ENCODE measurements at regions not wholly inside any gene's neighbourhood (a gene's known extent, or its start where the extent isn't known, plus 50 kb on each side); places are given as distances from the start of the nearest gene placed in this dataset.
"Not testable (repeated sequence)": the region's sequence is repeated elsewhere in the genome, so short reads cannot be mapped to it uniquely, and the experiment has no call there.

- no peak for DNase-seq (ENCODE audit: low read depth in 2 of 2)
Measured at GRCh38 chr10:9275861-9276260, 1221.4 kb downstream of the GATA3 start.

- DNase-seq (ENCODE audit: low read depth in 2 of 2), result no peak
Measured at GRCh38 chr10:9285690-9286089, 1231.2 kb downstream of the GATA3 start.

- no peak for DNase-seq (ENCODE audit: low read depth in 2 of 2)
Measured at GRCh38 chr10:9289811-9290210, 1235.3 kb downstream of the GATA3 start.

- no peak for DNase-seq (ENCODE audit: low read depth in 2 of 2)
Measured at GRCh38 chr10:9291081-9291480, 1236.6 kb downstream of the GATA3 start.

- DNase-seq (ENCODE audit: low read depth in 2 of 2), result no peak
Measured at GRCh38 chr10:9294132-9294663, 1239.7 kb downstream of the GATA3 start.

- no peak for DNase-seq (ENCODE audit: low read depth in 2 of 2)
Measured at GRCh38 chr10:9294865-9295264, 1240.4 kb downstream of the GATA3 start.

- no peak for DNase-seq (ENCODE audit: low read depth in 2 of 2)
Measured at GRCh38 chr10:9296190-9296589, 1241.7 kb downstream of the GATA3 start.

GRCh38 chr10:9297580-9297979 is 1243.1 kb downstream of the GATA3 start:
- DNase-seq (ENCODE audit: low read depth in 2 of 2), result no peak

GRCh38 chr10:9299966-9300365 is 1245.5 kb downstream of the GATA3 start:
- DNase-seq (ENCODE audit: low read depth in 2 of 2), result no peak

- DNase-seq (ENCODE audit: low read depth in 2 of 2), result no peak
Measured at GRCh38 chr10:9301148-9301547, 1246.7 kb downstream of the GATA3 start.

- DNase-seq (ENCODE audit: low read depth in 2 of 2), result no peak
Measured at GRCh38 chr10:9301554-9301953, 1247.1 kb downstream of the GATA3 start.

- DNase-seq (ENCODE audit: low read depth in 2 of 2), result no peak
Measured at GRCh38 chr10:9302140-9302746, 1247.8 kb downstream of the GATA3 start.

GRCh38 chr10:9305018-9305655 is 1250.6 kb downstream of the GATA3 start:
- DNase-seq (ENCODE audit: low read depth in 2 of 2), result no peak

GRCh38 chr10:9311702-9312499 is 1257.4 kb downstream of the GATA3 start:
- no peak for DNase-seq (ENCODE audit: low read depth in 2 of 2)

GRCh38 chr10:9315292-9315691 is 1260.8 kb downstream of the GATA3 start:
- no peak for DNase-seq (ENCODE audit: low read depth in 2 of 2)

GRCh38 chr10:9331583-9332008 is 1277.1 kb downstream of the GATA3 start:
- DNase-seq (ENCODE audit: low read depth in 2 of 2), result no peak

GRCh38 chr10:9334270-9334669 is 1279.8 kb downstream of the GATA3 start:
- no peak for DNase-seq (ENCODE audit: low read depth in 2 of 2)

GRCh38 chr10:9339716-9340115 is 1285.2 kb downstream of the GATA3 start:
- no peak for DNase-seq (ENCODE audit: low read depth in 2 of 2)

- DNase-seq (ENCODE audit: low read depth in 2 of 2), result no peak
Measured at GRCh38 chr10:9342885-9343570, 1288.5 kb downstream of the GATA3 start.

GRCh38 chr10:9347933-9348332 is 1293.4 kb downstream of the GATA3 start:
- not testable (repeated sequence) for DNase-seq (ENCODE audit: low read depth in 2 of 2)

GRCh38 chr10:9357471-9357870 is 1303.0 kb downstream of the GATA3 start:
- no peak for DNase-seq (ENCODE audit: low read depth in 2 of 2)

GRCh38 chr10:9362721-9363120 is 1308.2 kb downstream of the GATA3 start:
- DNase-seq (ENCODE audit: low read depth in 2 of 2), result no peak
